Non-pigmented ciliary epithelial cell (primary cell): ENCODE measurements at regions not wholly inside any gene's neighbourhood (a gene's known extent, or its start where the extent isn't known, plus 50 kb on each side); places are given as distances from the start of the nearest gene placed in this dataset.
A peak's percentile ranks its signal among the peaks of the same experiment; 100 is the strongest.
"Not testable (repeated sequence)": the region's sequence is repeated elsewhere in the genome, so short reads cannot be mapped to it uniquely, and the experiment has no call there.

ENCODE experiments used
- DNase-seq: peaks from one replicate; pipeline ENCODE4 v3.0.0-alpha.2; 2010; ENCODE audit warnings: low read depth

- DNase-seq = not testable (repeated sequence)
These were observed 116.6 kb upstream of the MBNL1 start for GRCh38 chr3:152151877-152152765.

GRCh38 chr3:152153115-152153514, 115.6 kb upstream of the MBNL1 start:
- not testable (repeated sequence) for DNase-seq

- no peak for DNase-seq
These were observed 113.3 kb upstream of the MBNL1 start for GRCh38 chr3:152155246-152156020.

- DNase-seq = no peak
These were observed 111.8 kb upstream of the MBNL1 start for GRCh38 chr3:152156880-152157279.

GRCh38 chr3:152157337-152157736, 111.4 kb upstream of the MBNL1 start:
- DNase-seq = no peak

GRCh38 chr3:152159328-152159727, 109.4 kb upstream of the MBNL1 start:
- peak; percentile 65 for DNase-seq

- no peak for DNase-seq
These were observed 108.2 kb upstream of the MBNL1 start for GRCh38 chr3:152160350-152161011.

DNA sequence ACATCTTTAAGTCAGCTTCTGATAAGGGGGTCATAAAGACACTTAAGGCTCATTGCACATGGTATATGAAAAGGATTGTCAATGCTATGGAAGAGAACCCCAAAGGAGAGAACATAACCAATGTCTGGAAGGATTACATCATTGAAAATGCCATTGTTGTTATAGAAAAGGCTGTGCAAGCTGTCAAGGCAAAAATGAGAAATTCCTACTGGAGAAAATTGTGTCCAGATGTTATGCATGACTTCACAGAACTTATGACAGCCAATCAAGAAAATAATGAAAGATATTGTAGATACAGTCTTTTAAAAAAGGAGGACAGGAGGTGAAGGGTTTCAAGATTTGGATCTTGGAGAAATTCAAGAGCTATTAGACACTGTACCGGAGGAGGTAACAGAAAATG, 96.3 kb upstream of the MBNL1 start:
- DNase-seq = no peak

DNA sequence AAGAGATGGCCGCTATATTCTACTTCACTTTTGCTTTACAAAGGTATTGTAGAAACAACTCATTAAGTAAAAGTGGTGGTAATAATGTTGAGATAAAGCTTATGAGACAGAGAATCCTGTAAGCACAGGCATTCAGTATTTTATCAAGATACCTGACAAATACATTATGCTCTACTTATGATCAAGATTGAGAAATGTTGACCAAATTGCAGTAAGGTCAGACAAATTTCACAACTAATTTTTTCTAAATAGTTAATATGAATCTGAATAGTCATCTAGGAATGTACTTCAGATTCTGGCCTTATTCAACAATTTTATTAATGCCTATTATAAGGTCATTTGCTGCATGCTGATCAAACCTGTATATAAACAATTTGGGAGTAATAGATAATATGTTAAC, 95.1 kb upstream of the MBNL1 start:
- no peak for DNase-seq

DNA sequence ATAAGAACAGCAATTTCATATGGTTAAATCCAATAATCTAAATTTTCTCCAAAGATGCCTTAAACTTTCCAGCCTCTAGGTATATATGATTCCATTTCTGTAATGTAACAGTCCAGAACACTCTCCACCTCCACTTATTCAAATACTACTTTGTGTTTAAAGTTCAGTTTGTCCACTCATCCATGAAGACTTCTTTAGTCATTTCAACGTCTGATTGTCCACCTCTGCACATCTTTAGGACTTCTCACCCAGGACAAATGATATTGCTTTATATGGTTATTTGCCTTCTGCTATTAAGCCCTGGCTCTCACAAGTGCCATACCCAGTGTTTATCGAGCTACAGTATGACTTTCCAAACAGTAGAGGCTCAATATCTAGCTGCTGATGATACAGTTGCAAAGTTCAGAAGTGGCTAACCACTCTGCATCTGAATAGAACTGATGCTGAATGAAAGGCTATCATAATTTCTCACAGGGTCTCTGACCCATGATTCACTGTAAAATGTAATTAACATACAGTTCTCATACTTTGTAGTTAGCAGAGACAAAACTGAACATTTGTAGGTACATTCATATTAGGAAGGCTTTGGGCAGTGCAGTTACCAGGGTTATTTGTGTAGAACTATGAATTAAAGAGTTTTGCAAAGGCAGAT, 93.7 kb upstream of the MBNL1 start:
- no peak for DNase-seq

DNA sequence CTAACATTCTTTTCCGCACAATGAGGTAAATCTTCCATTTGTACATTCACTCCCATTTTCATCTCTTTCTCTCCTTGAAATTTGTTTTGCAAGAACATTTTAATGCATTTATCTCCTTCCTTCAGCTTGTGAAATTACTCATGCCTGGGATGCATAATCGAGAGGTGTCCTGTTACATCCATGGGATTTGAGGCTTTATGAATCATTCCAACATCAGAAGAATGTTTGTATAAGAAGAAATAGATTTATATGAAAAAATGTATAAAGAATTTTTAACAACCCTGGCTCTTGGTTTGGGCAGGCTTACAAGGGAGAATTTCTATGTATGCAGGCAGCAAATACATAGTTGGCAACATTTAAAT, 93.2 kb upstream of the MBNL1 start:
- DNase-seq = peak; percentile 88

DNA sequence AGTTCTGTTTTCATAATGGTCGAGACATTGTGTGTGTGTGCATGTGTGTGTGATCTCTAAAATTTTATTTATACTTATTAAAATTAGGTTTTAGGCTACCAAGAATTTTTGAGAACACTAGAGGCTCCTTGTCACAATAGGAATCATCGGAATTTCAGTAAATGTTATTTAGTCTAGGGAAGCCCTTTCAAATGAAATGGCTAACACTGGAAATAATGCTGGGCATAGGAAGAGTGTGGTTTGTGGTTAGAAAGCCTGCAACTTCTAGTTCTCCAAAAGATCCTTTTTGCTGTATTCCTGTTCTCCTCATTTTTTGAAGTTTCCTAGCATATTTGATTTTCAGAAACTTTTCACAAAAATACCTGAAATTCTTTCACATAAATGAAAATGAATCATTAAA, 92.5 kb upstream of the MBNL1 start:
- DNase-seq = peak; percentile 49

DNA sequence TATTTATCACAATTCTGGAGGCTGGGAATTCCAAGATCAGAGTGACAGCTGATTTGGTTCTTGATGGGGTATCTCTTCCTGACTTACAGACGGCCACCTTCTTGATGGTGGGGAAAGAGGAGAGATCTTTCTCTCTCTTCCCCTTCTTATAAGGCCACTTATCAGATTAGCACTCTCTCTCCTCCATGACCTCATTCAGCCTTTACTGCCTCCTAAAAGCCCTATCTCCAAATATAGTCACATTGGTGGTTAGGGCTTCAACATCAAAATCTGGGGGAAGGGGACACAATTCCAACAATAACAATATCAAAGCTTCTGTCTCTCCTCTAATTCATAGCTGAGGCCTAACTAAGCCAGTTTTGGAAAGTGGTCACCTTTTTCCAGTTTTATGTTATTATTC, 91.7 kb upstream of the MBNL1 start:
- no peak for DNase-seq

DNA sequence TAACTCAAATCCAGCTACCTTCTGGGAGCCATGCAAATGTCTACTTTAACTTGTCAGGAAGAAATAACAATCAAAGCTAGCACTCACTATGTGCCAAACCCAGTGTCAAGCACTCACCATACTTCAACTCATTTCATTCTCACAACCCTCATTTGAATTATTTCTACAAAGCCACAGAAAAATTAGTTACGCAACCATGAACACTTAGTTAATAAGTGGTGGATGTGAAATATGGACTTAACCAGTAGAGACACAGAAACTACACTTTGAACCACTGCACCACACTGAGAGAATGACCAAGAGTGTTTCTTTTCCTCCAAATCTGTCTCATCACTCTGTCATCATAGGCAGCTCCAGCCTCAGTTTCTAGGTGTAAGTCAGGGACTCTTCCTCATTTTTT, 91.0 kb upstream of the MBNL1 start:
- no peak for DNase-seq

GRCh38 chr3:152183473-152183872, 85.3 kb upstream of the MBNL1 start:
- no peak for DNase-seq

- DNase-seq = no peak
These were observed 83.6 kb upstream of the MBNL1 start for GRCh38 chr3:152184971-152185686.

DNA sequence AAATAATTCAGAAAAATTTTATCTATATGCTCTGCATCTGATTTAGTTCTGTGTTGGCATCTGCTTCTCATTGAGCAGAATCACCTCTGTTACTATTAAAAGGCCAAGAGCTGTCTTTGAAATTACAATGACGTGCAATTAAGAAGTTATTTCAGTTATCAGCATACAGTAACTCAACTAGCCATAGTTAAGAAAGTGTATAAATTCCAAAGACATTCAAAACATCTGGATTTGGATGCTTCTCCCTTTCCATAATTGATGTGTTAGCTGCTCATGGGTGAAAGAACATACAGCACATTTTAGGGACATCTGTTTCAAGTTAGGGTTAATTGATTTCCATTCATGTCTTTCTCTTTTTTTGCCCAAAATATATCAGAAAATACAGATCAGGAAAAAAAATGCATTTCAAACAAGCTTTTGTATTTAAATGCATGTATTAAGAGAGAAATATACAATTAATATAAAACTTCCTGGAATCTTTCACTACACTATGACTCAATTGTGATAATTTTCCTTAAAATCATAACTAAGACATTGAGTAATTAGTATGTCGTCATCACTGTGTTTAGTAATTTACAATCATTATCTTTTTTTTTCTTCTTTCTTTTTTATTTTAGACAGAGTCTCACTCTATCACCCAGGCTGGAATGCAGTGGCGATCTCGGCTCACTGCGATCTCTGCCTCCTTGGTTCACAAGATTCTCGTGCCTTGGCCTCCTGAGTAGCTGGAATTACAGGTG, 82.7 kb upstream of the MBNL1 start:
- no peak for DNase-seq

DNA sequence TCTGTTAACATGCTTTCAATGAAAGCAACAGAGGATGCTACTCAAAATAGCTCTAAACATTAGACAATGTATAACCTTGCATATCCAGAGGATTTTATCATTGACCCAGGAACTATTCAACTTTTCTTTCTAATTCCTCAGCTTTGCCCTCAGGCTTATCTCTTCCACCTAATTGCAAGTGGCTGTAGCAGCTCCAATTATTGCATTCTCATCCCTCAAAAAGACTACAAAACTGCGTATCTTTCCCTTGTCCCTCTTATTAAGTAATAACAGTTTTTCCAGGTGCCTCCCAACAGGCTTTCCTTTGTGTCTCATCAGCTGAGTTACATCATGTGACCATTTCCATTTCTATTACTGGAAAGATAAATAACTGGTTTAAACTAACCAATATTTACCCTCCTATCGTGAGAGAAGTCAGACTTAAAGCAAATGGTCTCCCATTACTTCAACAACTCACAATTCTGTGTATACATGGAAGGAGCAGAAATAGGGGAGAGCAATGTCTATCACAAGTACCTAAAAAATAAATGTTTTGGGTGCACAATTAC, 78.0 kb upstream of the MBNL1 start:
- no peak for DNase-seq

GRCh38 chr3:152192050-152192449, 76.7 kb upstream of the MBNL1 start:
- no peak for DNase-seq

GRCh38 chr3:152192936-152193672, 75.6 kb upstream of the MBNL1 start:
- DNase-seq = no peak
